Vagina (tissue), 2 donors: ENCODE measurements at regions not wholly inside any gene's neighbourhood (a gene's known extent, or its start where the extent isn't known, plus 50 kb on each side); places are given as distances from the start of the nearest gene placed in this dataset.

Experiments used
- DNase-seq, 2 donors: peaks; one replicate each; pipeline ENCODE4 v3.0.0-alpha.2; 2017; ENCODE audit errors: extremely low spot score in 2 of 2
- H3K27ac ChIP-seq: fragments of 200-600 bp; sonication (generic); one replicate; pipeline ENCODE4 v1.5.1; 2019
- H3K27me3 ChIP-seq: fragments of 200-600 bp; sonication (generic); one replicate; pipeline ENCODE4 v1.5.1; 2019
- H3K36me3 ChIP-seq, 2 donors: fragments of 200-600 bp; sonication (generic); one replicate each; pipeline ENCODE4 v1.5.1; 2017 to 2019
- H3K4me1 ChIP-seq: fragments of 200-600 bp; sonication (generic); one replicate; pipeline ENCODE4 v1.5.1; 2019
- H3K4me3 ChIP-seq, 2 donors: fragments of 200-600 bp; sonication (generic); 1 replicate in 1 of 2; 2 replicates in 1 of 2; pipeline ENCODE4 v1.5.1; 2016 to 2019
- H3K9me3 ChIP-seq: fragments of 200-600 bp; sonication (generic); one replicate; pipeline ENCODE4 v1.5.1; 2019
- CTCF ChIP-seq, 3 experiments: fragments of 450-650 bp in 2 of 3; fragments of 200-600 bp in 1 of 3; sonication (generic) in 1 of 3; IDR thresholded peaks; one replicate each; pipeline ENCODE4 v1.5.1; 2017 to 2019; ENCODE audit warnings: antibody characterized with exemption in 3 of 3, mild to moderate bottlenecking in 2 of 3, moderate library complexity in 2 of 3
- POLR2A ChIP-seq, 2 donors: fragments of 450-650 bp; IDR thresholded peaks; one replicate each; pipeline ENCODE4 v1.6.1; 2017; ENCODE audit warnings: antibody characterized with exemption in 2 of 2, mild to moderate bottlenecking in 2 of 2, moderate library complexity in 2 of 2
- POLR2AphosphoS5 ChIP-seq, 2 donors: sonication (generic); formaldehyde crosslinking; IDR thresholded peaks; one replicate each; pipeline ENCODE4 v1.9.0; 2017; ENCODE audit warnings: antibody characterized with exemption in 2 of 2, mild to moderate bottlenecking in 2 of 2, low read depth in 1 of 2; ENCODE audit not compliant: insufficient read depth in 1 of 2
- intact Hi-C: fragments of 100-400 bp; cut with DNase I; formaldehyde crosslinking; loops from one replicate; pipeline ENCODE4 v1.15.1; 2023

DNA sequence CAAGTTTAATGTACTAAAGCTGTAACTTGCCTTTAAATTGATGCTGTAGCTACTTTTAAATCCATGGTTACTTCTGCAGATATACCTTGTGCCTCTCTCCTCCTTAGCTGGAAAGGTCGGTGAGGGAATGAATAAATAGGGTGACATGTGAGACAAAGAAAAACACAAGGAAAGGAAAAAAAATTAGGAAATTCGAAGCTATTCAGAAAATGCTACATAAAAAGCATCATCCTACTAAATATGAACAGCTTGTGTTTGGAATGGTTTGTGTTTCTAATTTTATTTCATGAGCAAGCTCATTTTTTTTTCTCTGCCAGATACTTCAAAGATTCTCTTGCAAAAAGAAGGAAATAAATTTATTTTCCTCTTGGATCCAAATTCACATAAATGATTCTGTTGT lies 186.3 kb upstream of the NUDT4 start:
- Histone ChIP-seq H3K27me3 (no peaks in the 10 kb centered on the region), H3K4me3 (no peak overlapping the region), H3K4me1 (peaks cover 4% of the 10 kb centered on the region), H3K27ac (peak overlapping the region; percentile 26), H3K36me3 (no peaks in the 10 kb centered on the region), H3K9me3 (no peaks in the 10 kb centered on the region)
- TF ChIP-seq POLR2AphosphoS5 (IDR thresholded peaks at IDR 0.05; ENCODE audit: insufficient read depth in 1 of 2, low read depth in 1 of 2) (no peak), POLR2A (IDR thresholded peaks at IDR 0.05) (no peak), CTCF (IDR thresholded peaks at IDR 0.05) (no peak)
- no peak for DNase-seq
- intact Hi-C loops, result no loop called here

DNA sequence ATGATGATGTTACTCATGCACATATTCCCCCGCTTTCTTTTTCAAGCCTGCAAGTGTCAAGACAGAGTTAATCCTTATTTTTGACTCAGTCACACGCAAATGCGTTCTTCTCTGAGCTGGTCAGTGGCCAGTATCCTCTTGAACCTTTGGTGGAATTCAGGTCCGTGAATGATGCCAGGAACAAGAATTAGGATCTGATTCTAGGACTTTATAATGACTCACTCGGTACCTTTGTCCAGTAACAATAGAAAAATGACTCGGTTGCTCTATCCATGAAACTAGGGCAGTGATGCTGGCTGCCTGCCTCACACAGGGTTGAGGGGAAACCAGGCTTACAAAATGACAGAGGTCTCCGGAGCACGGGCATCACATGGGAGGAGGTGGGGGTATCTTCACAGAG lies 185.8 kb upstream of the NUDT4 start:
- Histone ChIP-seq H3K27me3 (no peaks in the 10 kb centered on the region), H3K36me3 (no peaks in the 10 kb centered on the region), H3K9me3 (no peaks in the 10 kb centered on the region), H3K4me1 (peaks cover 4% of the 10 kb centered on the region), H3K4me3 (no peak overlapping the region), H3K27ac (peak overlapping the region; percentile 21)
- no peak for DNase-seq
- intact Hi-C loops, result no loop called here
- TF ChIP-seq POLR2A (IDR thresholded peaks at IDR 0.05), result no peak
- no peak for TF ChIP-seq CTCF (IDR thresholded peaks at IDR 0.05)
- no peak for TF ChIP-seq POLR2AphosphoS5 (IDR thresholded peaks at IDR 0.05; ENCODE audit: insufficient read depth in 1 of 2, low read depth in 1 of 2)

DNA sequence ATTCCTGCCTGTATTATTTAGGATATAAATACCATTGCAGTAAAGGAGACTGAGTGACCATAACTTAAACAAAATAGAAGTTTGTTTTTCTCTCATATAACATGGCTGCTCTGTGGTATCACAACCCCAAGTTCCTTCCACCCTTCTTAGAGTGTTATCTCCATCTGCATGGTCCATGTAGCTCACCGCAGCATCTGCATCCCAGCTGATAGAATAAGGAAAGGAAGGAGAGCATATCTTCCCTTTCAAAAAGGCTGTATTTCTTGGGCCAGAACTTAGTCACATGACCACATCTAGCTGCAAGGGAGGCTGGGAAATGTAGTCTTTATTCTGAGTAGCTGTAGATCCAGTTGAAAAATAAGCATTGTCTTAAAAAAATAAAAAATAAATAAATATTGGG lies 184.8 kb upstream of the NUDT4 start:
- no peaks in the 10 kb centered on the region for H3K27me3 ChIP-seq
- no peaks in the 10 kb centered on the region for H3K36me3 ChIP-seq
- intact Hi-C loops, result no loop called here
- peaks cover 11% of the 10 kb centered on the region for H3K4me1 ChIP-seq
- H3K4me3 ChIP-seq, result no peak overlapping the region
- H3K9me3 ChIP-seq, result no peaks in the 10 kb centered on the region
- no peak overlapping the region for H3K27ac ChIP-seq
- TF ChIP-seq POLR2AphosphoS5 (IDR thresholded peaks at IDR 0.05; ENCODE audit: insufficient read depth in 1 of 2, low read depth in 1 of 2) (no peak), CTCF (IDR thresholded peaks at IDR 0.05) (no peak), POLR2A (IDR thresholded peaks at IDR 0.05) (no peak)
- DNase-seq, result no peak

DNA sequence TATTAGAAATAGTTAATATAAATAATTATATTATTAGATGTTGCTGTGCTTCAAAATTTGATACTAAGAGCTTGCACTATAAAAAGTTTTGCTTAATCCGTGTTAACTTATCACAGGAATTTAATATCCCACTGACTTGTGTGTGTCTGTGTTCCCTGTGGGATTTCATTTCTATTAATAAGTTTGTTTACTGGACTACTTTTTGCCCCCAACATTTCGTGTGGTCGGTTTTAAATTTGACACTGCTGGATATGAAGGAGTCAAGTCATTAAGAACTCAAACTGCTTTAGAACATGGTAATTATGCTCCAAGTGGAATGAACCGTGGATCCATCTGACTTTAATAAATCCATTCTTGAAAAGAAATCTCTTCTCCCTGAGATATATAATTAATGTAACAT lies 182.2 kb upstream of the NUDT4 start:
- Histone ChIP-seq H3K27ac (no peak overlapping the region), H3K9me3 (no peaks in the 10 kb centered on the region), H3K4me1 (peaks cover 16% of the 10 kb centered on the region), H3K36me3 (no peaks in the 10 kb centered on the region), H3K4me3 (no peak overlapping the region), H3K27me3 (no peaks in the 10 kb centered on the region)
- no peak for TF ChIP-seq CTCF (IDR thresholded peaks at IDR 0.05)
- no peak for TF ChIP-seq POLR2A (IDR thresholded peaks at IDR 0.05)
- TF ChIP-seq POLR2AphosphoS5 (IDR thresholded peaks at IDR 0.05; ENCODE audit: insufficient read depth in 1 of 2, low read depth in 1 of 2), result no peak
- intact Hi-C loops, result no loop called here
- DNase-seq, result no peak

- no peak overlapping the region for H3K4me3 ChIP-seq
- no peak overlapping the region for H3K27ac ChIP-seq
- H3K4me1 ChIP-seq, result peaks cover 14% of the 10 kb centered on the region
- no peak for DNase-seq
- H3K9me3 ChIP-seq, result no peaks in the 10 kb centered on the region
- peak in 1 of 2 donors; percentile 8 for TF ChIP-seq POLR2AphosphoS5 (IDR thresholded peaks at IDR 0.05; ENCODE audit: insufficient read depth in 1 of 2, low read depth in 1 of 2)
- no peak for TF ChIP-seq POLR2A (IDR thresholded peaks at IDR 0.05)
- H3K36me3 ChIP-seq, result no peaks in the 10 kb centered on the region
- H3K27me3 ChIP-seq, result no peaks in the 10 kb centered on the region
- intact Hi-C loops, result no loop called here
These were observed 180.6 kb upstream of the NUDT4 start for GRCh38 chr12:93197067-93197593.
